NCI-H345 (cell line): ENCODE measurements at regions not wholly inside any gene's neighbourhood (a gene's known extent, or its start where the extent isn't known, plus 50 kb on each side); places are given as distances from the start of the nearest gene placed in this dataset.
A peak's percentile ranks its signal among the peaks of the same experiment; 100 is the strongest.
"Not testable (repeated sequence)": the region's sequence is repeated elsewhere in the genome, so short reads cannot be mapped to it uniquely, and the experiment has no call there.

Experiments used
- DNase-seq: peaks from one replicate; lab custom pipeline; 2025; lab: John Stamatoyannopoulos, UW

DNA sequence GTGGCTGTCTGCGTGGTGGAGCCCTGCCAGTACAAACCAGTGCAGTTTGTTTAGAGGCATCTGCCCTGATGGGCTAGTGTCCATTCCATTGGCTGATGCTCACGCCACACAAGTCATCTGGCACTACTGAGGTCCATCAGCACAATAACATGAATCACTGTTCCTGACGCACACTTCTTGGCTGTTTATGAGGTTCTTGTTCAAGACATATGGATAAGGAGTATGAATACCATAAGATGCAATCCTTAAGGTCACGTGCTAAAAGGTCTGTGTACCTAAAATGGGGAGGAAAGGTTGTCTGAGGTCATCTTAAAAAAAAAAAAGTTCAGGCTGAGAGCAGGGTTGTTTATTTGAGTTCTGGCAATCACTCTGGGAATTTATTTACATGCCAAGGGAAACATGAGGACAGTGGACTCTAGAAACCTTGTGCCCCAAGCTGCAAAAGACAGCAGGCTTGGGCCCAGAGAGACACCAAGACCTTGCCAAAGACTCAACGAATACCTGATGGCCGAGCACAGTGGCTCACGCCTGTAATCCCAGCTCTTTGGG, 54.1 kb upstream of the SHLD1 start:
- DNase-seq = no peak

DNA sequence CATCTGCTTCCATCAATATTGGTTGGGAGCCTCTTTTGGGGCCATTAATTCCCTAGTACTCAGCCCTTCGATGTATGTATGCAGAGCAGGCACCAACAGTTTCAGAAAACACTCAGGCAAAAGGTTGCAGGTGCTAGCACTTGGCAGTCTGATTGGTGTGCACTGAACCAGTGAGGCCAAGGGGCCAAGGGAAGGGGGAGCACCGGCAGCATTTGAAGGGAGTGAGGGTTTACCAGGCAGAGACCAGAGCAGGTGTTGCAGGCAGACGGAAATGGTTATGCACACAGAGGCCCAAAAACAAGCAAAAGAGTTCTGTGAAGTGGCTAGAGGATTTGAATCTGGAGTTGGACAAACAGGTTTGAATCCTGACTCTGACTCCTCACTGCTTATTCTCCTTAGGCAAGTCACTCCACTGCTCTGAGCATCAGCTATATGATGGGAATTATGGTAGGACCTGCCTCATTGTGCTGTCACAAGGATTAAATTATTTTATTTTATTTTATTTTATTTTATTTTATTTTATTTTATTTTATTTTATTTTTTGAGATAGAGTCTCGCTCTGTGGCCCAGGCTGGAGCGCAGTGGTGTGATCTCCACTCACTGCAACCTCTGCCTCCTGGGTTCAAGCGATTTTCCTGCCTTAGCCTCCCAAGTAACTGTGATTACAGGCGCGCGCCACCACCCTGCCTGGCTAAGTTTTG, 58.1 kb upstream of the SHLD1 start:
- DNase-seq = peak; percentile 95

DNA sequence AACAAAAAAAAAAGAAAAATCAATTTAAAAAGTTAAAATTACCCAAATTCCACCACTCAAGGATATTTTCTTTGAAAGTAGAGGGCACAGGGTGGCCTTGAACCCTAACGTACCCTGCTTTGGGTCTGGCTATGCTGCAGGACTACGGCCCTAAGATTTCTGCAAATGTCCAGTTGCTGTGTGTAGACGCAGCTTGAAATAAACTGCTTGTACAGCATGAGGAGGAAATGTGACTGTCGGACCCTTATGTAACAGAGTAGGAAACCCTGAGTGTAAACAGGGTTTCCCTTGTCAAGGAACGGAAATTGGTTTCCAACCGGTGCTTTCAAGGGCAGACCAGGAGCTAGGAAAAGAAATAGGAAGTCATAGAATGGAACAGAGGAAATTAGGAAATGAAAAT, 60.7 kb upstream of the SHLD1 start:
- no peak for DNase-seq

DNA sequence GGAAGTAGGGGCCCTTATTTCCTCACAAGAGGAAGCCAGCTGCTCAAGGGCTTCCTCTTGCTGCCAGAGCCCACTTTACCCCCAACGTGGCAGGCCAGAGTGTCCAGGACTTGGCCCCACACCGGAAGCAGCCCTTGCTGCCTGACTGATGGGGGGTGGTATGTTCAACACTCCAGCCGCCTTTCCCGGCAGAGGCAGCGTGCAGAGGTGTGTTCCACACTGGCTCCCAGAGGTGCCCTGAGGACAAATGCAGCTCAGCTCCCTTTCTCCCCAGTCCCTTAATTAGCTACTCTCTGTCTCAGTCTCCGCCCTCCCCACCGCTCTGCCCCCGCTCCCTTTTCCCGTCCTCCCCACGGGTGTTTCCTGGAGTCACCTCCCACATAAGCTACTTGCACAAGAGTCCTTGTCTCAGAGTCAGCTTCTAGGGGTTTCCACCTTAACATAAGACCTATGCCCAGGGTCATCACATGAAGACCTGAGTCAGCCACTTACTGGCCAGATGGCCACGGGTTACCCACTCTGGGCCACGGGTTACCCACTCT, 61.7 kb upstream of the SHLD1 start:
- DNase-seq = no peak

DNA sequence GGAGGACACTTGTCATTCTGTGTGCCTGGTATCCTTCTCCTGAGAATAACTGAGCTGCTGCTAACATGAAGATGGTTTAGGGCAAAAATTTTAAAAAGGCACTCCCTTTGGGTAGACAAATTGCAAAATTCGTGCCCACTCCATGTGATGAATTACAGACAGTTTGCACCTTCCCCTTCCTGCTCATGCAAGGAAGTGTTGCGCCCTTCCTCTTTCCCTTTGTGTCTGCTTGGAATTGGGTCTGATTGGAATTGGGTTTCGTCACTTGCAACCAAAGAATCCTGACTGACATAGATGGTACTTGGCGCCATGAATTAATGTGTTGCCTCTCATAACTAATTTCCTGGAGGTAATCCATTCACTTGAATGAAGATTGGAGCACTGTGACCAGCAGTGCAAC, 62.3 kb upstream of the SHLD1 start:
- DNase-seq = no peak

DNA sequence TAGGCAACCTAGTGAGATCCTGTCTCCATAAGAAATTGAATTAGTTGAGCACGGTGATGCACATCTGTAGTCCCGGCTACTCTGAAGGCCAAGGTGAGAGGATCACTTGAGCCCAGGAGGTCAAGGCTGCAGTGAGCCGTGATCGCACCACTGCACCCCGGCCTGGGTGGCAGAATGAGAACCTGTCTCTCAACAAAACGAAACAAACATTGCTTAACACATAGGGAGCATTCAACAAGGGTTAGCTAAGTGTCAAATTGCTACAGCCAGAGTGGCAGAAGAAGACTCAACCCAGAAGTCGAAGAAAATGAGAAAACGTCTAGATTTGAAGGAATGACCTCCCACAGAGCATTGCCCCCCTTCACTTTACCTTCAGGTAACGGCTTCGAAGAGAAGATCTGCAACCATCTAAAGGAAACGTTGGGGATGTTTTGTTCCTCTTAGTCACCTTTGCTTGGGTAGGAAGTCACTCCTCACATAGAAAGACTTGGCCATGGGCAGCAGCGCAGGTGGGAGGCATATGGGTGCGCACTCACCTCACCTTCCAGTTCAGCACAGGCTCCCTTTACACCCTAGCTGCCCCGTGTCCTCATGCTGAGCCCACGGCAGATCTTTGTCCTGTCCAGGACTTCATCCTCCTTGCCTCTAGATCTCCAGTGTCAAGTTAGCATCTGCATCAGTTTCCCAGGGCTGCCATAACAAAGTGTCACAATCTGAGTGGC, 63.7 kb upstream of the SHLD1 start:
- DNase-seq = no peak

DNA sequence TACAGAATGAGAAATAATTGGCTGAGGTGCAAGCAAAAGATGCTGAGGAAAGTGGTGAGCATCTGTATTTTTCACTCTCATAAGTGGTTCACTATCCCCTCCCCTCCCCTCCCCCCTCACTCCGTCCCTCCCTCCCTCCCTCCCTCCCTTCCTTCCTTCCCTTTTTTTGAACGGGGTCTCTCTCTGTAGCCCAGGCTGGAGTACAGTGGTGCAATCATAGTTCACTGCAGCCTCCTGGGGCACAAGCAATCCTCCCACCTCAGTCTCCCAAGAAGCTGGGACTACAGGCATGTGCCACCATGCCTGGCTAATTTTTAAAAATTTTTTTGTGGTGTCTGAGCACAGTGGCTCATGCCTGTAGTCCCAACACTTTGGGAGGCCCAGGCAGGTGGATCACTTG, 67.6 kb upstream of the SHLD1 start:
- not testable (repeated sequence) for DNase-seq

DNA sequence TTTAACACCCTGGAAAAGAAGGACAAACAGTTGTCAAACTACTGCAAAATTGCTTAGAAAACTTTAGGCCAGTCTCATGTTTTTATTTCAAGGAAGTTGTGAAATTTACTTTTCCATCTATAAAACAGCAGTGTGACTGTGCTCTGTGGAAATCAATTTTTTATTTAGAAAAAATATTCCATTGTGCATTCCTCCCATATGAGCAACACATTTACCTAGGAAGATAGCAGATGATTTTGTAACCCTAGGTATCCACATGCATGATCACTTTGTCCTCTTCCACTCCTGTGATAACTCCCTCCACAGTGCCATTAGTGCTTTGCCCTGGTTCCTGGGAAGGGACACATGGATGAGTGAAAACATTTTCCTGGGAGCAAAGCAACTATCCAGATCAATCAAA, 69.4 kb upstream of the GPCPD1 start:
- DNase-seq = no peak

DNA sequence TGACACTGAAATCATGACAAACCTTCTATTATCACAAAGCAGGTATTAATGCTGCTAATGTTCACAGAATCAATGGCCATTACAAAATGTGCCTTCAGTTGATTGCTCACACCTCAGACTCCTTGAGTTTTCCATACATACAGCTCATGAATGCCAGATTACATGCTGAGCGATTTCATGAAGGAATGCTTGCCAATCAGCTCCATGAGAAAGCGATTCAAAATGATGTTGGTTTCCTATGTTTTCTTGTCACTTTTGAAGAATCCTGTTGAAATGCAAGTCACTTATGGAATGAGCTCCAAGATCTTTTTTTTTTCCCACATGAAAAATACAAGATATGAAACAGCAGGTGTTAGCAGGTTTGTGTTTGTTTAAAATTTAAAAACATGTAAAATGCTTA, 68.0 kb upstream of the GPCPD1 start:
- no peak for DNase-seq

DNA sequence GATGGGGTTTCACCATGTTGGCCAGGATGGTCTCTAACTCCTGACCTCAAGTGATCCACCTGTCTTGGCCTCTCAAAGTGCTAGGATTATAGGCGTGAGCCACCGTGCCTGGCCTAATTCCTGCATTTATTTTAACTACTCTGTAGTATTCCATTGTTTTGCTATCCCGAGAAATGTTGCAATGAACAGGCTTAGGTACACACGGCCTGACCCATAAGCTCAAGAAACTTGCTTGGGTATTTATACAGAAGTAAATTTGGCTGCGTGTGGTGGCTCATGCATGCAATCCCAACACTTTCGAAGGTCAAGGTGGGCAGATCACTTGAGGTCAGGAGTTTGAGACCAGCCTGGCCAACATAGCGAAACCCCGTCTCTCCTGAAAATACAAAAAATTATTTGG, 67.1 kb upstream of the GPCPD1 start:
- not testable (repeated sequence) for DNase-seq

DNA sequence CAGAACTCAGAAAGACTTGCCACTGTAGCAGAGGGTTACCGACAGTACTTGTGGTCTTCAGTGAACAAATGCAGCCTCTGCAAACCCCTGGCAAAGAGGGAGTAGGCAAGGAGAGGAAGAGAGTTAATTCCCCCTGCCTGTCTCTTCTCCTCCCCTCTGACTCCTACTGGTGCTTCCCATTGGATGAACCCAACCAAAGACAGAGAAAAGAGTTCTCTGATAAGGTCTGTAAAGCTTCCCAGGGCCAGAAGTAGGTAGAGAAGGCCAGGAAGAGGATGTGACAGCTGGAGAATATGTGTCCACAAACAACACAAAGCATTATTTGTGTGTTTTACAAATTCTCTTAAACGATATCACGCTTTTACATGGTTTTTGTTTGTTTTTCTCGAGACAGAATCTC, 66.6 kb upstream of the GPCPD1 start:
- no peak for DNase-seq

DNA sequence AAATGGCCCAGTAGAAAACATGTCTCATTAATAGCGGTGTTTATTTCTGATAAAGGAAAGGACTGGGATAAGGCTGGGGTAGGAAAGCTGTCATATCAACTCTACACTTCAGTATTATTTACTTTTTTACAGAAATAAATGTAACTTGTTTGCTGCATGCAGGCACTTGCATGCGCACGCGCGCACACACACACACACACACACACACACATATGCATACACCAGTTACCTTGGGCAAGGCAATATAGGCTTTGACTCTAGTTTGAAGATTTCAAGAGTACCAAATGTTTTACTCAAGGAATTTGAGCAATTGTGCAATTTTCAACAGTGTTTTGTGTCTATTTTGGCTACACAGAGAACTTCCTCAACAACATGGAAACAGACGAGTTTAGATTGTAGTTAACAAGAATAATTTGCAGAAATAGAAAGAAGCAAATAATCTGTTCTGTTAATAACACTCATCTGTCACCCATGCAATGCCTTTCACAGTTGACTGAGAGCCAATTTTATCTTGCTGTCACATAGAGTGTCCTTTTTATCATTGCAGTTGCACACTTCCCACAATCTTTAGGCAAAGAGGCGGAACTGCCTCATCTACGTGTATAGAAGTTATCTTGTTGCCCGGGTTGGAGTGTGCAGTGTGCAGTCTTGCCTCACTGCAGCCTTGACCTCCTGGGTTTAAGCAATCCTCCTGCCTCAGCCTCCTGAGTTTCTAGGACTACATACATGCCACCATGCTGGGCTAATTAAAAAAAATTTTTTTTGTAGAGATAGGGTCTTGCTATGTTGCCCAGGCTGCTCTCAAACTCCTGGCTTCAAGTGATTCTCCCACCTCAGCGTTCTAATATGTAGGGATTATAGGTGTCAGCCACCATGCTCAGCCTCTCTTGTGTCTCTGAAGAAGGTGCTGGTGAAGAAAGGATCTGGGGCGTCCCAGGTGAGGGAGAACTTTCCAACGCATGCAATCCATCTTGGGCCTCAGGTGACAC, 64.6 kb upstream of the GPCPD1 start:
- DNase-seq = no peak

DNA sequence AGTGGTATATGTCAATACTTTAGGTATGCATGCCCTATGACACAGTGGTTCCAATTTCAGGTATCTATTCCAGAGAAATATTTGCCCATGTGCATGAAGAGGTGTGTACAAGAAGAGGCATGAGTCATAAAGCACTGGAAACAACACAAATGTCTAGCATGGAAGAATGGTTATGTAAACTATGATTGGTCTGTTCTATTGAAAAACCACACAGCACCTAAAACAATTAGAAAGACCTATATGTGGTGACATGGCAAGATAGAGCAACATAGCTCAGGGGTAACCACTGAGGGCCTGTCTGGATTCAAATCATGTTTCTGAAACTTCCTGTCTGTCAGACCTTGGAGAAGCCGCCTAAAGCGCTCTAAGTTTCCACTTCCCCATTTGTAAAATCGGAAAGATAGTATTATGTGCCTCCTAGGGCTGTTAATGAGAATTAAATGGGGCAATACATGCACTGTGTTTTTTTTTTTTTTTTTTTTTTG, 63.4 kb upstream of the GPCPD1 start:
- peak; percentile 52 for DNase-seq

DNA sequence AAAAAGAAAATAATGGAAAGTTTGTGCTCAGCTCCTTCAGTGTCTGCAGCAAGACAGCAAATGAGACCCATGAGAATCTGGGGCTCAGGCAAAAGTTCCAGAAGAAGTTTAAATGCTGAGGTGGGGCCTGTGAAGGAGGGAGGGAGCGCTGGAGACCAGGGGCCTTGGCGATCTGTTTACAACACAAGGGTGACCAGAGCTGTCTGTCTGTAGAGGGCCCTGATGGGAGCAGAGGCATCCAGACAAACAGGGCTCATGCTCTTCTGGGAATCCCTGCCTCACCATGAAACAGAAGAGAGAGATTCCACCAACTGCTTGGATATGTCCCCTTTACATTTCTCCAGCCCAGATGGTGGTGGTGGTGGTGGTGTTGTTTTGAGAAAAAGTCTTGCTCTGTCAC, 60.1 kb upstream of the GPCPD1 start:
- no peak for DNase-seq

DNA sequence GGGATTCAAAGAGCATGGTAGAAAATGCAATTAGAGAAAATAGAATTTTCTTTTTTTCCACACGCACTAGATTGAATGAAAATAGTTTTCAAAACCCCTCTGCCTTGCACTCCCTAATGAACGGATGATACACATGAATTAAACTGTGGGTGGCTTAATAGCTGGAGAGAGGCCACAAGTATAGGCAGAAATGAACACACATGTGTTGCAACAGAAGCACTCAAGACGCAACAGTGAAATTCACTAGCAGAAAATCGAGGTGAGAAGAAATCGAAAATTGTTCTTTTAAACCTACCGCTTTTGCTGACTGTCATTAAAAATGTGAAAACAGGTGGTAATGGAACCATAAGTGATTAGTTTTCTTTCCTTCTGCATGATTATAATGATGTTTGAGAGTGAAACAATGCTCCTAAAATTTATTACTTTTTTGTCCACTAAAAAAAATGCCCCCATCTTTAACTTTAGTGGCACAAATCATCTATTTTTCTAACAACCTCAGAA, 59.3 kb upstream of the GPCPD1 start:
- no peak for DNase-seq

DNA sequence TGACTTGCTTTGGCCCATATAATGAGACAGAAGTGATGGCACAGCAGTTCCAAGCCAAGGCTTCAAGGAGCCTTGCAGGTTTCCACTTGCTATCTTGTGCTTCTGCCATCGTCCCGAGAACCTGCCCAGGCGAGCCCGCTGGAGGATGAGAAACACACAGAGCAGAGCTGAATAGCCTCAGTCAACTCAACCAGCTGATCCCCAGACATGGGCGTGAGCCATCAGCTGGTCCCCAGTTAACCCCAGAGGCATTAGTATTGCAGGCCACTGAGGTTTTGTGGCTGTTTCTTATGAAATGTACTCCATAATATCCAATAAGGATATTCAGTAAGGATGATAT, 57.7 kb upstream of the GPCPD1 start:
- no peak for DNase-seq

DNA sequence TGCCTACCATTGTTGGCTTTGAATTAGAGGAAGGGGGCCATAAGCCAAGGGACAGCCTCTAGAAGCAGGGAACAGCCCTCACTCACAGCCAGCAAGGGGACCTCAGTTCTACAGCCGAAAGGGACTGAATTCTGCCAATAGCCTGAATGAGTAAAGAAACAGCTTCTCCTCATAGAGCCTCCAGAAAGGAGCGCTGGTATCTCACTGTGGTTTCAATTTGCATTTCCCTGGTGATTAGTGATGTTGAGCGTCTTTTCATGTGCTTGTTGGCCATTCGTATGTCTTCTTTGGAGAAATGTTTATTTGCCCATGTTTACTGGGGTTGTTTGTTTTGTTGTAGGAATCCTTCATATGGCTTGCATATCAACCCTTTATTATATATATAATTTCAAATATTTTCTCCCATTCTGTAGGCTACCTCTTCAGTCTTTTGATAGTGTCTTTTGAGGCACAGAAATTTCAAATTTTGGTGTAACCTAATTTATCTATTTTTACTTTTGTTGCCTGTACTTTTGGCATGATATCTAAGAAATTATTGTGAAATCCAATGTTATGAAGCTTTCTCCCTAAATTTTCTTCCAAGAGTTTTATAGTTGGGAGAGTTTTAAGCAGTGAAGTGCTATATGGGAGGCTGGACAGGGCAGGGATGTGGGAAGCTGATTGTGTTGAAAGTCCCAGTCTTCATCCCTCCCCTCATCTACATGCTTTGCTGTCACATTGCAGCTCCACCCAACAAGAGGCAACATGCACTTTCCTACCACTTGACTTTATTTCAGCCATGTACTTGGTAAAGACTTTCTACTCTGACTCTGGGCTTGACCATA, 57.1 kb upstream of the GPCPD1 start:
- DNase-seq = no peak

DNA sequence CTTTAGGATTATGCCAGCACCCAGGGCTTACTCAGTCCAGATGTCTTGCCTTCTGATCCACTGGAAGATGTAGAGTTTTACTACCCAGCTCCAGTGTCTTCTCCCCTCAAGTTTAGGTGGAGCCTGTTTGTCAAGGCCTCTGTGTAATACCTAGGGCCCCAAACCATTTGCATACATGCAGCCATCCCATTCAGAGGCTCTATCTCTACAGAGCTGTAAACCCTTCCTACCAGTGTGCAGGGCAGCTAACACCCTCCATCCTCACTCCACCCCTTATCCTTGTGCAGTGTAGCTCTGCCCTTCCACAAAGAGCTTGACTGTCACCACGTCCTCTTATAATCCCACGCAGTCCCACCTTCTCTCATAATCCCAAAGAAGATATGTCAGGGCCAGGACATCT, 54.6 kb upstream of the GPCPD1 start:
- DNase-seq = no peak

DNA sequence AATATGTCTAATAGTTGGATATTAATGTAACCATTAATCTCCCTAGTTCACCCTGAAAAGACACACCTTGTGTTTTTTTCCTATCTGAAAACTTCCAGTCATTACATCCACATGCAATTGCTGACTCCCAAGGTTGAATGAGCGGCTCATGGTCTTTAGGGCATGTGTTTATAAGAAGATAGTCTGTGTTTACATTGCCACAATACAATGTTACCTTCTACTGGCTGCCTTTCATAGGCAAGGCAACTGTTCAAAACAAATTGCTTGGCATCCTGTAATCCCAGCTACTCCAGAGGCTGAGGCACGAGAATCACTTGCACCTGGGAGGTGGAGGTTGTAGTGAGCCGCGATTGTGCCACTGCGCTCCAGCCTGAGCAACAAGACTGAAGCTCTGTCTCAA, 52.6 kb upstream of the GPCPD1 start:
- DNase-seq = no peak

DNA sequence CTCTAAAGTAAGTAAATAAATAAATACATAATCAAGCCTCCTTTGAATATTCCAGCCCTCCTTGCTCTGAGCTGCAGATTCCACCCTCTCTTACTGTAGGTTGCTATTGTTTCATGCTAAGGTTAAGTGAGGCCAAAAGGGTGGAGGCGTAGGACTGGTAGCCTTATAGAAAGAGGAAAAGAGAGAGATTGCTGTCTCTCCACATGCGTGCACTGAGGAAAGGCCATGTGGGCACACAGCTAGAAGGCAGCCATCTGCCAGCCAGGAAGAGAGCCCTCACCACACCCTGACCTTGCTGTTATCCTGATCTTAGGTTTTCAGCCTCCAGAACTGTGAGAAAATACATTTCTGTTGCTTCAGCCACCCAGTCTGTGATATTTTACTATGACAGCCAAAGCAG, 52.0 kb upstream of the GPCPD1 start:
- DNase-seq = no peak

DNA sequence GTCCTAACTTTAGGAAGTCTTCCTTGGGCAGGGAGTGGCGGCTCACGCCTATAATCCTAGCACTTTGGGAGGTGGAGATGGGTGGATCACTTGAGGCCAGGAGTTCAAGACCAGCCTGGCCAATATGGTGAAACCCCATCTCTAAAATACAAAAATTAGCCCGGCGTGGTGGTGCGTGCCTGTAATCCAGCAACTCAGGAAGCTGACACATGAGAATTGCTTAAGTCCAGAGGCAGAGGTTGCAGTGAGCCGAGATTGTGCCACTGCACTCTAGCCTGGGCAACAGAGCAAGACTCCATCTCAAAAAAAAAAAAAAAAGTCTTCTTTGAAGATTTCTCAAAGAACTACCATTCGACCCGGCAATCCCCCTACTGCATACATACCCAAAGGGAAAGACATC, 50.0 kb upstream of the GPCPD1 start:
- not testable (repeated sequence) for DNase-seq
